CD14-positive monocyte (primary cell): ENCODE measurements at regions not wholly inside any gene's neighbourhood (a gene's known extent, or its start where the extent isn't known, plus 50 kb on each side); places are given as distances from the start of the nearest gene placed in this dataset.

ENCODE experiments used
- DNase-seq, 3 donors: peaks; one replicate each; pipeline ENCODE4 v3.0.0-alpha.2; 2011 to 2022
- H2AFZ ChIP-seq: 2 replicates; pipeline ENCODE4 v1.6.0; 2012; ENCODE audit warnings: mild to moderate bottlenecking, low read depth, low read length, inconsistent platforms; ENCODE audit not compliant: insufficient read depth, poor library complexity, severe bottlenecking
- H3K27ac ChIP-seq, 2 donors: 1 replicate in 1 of 2; 2 replicates in 1 of 2; pipeline ENCODE4 v1.5.1; 2012 to 2013; ENCODE audit warnings: low read length in 2 of 2, control low read depth in 1 of 2, inconsistent platforms in 1 of 2, low read depth in 1 of 2, mild to moderate bottlenecking in 1 of 2
- H3K27me3 ChIP-seq, 2 donors: one replicate each; pipeline versions ENCODE4 v1.6.0 to v1.6.1; 2011 to 2013; ENCODE audit warnings: low read length in 2 of 2; ENCODE audit not compliant: control insufficient read depth in 2 of 2, insufficient read depth in 2 of 2
- H3K36me3 ChIP-seq, 2 donors: replicated peaks in 1 of 2; 1 replicate in 1 of 2; 2 replicates in 1 of 2; pipeline versions ENCODE4 v1.5.1 to v1.6.1; 2012 to 2013; ENCODE audit warnings: low read length in 2 of 2, control low read depth in 1 of 2, inconsistent platforms in 1 of 2, mild to moderate bottlenecking in 1 of 2; ENCODE audit not compliant: insufficient read depth in 2 of 2, control insufficient read depth in 1 of 2
- H3K4me1 ChIP-seq, 2 donors: 1 replicate in 1 of 2; 2 replicates in 1 of 2; pipeline versions ENCODE4 v1.5.1 to v1.6.1; 2012 to 2013; ENCODE audit warnings: low read length in 2 of 2, control low read depth in 1 of 2, inconsistent platforms in 1 of 2, mild to moderate bottlenecking in 1 of 2, moderate library complexity in 1 of 2; ENCODE audit not compliant: insufficient read depth in 2 of 2, control insufficient read depth in 1 of 2
- H3K4me2 ChIP-seq: replicated peaks from 2 replicates; pipeline ENCODE3; 2012; ENCODE audit warnings: low read length, moderate library complexity, mild to moderate bottlenecking; ENCODE audit not compliant: poor library complexity, severe bottlenecking; ENCODE audit errors: extremely low read depth
- H3K4me3 ChIP-seq, 3 experiments: fragments of 200-600 bp in 1 of 3; sonication (generic) in 1 of 3; replicated peaks in 1 of 3; 1 replicate in 2 of 3; 2 replicates in 1 of 3; pipeline ENCODE4 v1.5.1; 2011 to 2013; ENCODE audit warnings: low read length in 3 of 3, mild to moderate bottlenecking in 3 of 3, control low read depth in 2 of 3, low read depth in 2 of 3, inconsistent platforms in 1 of 3, moderate library complexity in 1 of 3
- H3K79me2 ChIP-seq: 2 replicates; pipeline ENCODE4 v1.6.0; 2012; ENCODE audit warnings: mild to moderate bottlenecking, control low read depth, inconsistent platforms, low read length, moderate library complexity; ENCODE audit not compliant: insufficient read depth
- H3K9ac ChIP-seq: 2 replicates; pipeline ENCODE4 v1.6.0; 2017; ENCODE audit warnings: low read length, mild to moderate bottlenecking; ENCODE audit not compliant: insufficient read depth, poor library complexity, severe bottlenecking
- H3K9me3 ChIP-seq, 2 donors: replicated peaks in 1 of 2; 1 replicate in 1 of 2; 2 replicates in 1 of 2; pipeline versions ENCODE4 v1.5.1 to v1.6.1; 2012 to 2013; ENCODE audit warnings: low read length in 2 of 2, control low read depth in 1 of 2; ENCODE audit not compliant: control insufficient read depth in 1 of 2, insufficient read depth in 1 of 2
- H4K20me1 ChIP-seq: 2 replicates; pipeline ENCODE4 v1.6.0; 2012; ENCODE audit warnings: mild to moderate bottlenecking, low read length, control low read depth, moderate library complexity; ENCODE audit not compliant: insufficient read depth
- H3K27ac Mint-ChIP-seq, 7 donors: one replicate each; pipeline ENCODE4 v1.8.0; 2020; ENCODE audit warnings: mild to moderate bottlenecking in 7 of 7, mixed read lengths in 7 of 7, moderate library complexity in 6 of 7, inconsistent platforms in 2 of 7
- H3K27me3 Mint-ChIP-seq, 3 donors: one replicate each; pipeline ENCODE4 v1.8.0; 2021 to 2022; ENCODE audit warnings: low read depth in 3 of 3, mild to moderate bottlenecking in 3 of 3, mixed read lengths in 3 of 3, moderate library complexity in 3 of 3, inconsistent platforms in 1 of 3
- H3K36me3 Mint-ChIP-seq, 2 donors: one replicate each; pipeline ENCODE4 v1.8.0; 2020; ENCODE audit warnings: mixed read lengths in 2 of 2, inconsistent platforms in 1 of 2, mild to moderate bottlenecking in 1 of 2
- H3K4me1 Mint-ChIP-seq: one replicate; pipeline ENCODE4 v1.8.0; 2020; ENCODE audit warnings: mild to moderate bottlenecking, mixed read lengths
- H3K4me3 Mint-ChIP-seq, 2 donors: one replicate each; pipeline ENCODE4 v1.8.0; 2020; ENCODE audit warnings: mild to moderate bottlenecking in 2 of 2, mixed read lengths in 2 of 2, moderate library complexity in 1 of 2
- H3K9me3 Mint-ChIP-seq, 7 donors: one replicate each; pipeline ENCODE4 v1.8.0; 2020 to 2022; ENCODE audit warnings: mixed read lengths in 7 of 7, mild to moderate bottlenecking in 6 of 7, moderate library complexity in 6 of 7, inconsistent platforms in 2 of 7
- CTCF ChIP-seq: fragments of 200-600 bp; IDR thresholded peaks from one replicate; pipeline ENCODE4 v1.8.0; 2022; ENCODE audit warnings: antibody characterized with exemption, mild to moderate bottlenecking
- WGBS: methylation state at CpG from one replicate; pipeline ENCODE4 v1.1.5; 2013; ENCODE audit warnings: missing lambda C conversion rate; ENCODE audit not compliant: insufficient coverage; 5-methylcytosine and 5-hydroxymethylcytosine counted together
- intact Hi-C, 2 donors: fragments of 100-400 bp; cut with micrococcal nuclease; formaldehyde crosslinking; loops; one replicate each; pipeline versions ENCODE4 v1.15.0 to v1.15.1; 2023

- TF ChIP-seq CTCF, result no peak
- Histone ChIP-seq H3K4me3 (no peak overlapping the region), H3K9me3 (no peaks in the 10 kb centered on the region), H3K79me2 (no peaks in the 10 kb centered on the region), H3K27ac (no peak overlapping the region), H3K4me1 (no peaks in the 10 kb centered on the region), H3K4me2 (no peak overlapping the region), H3K36me3 (no peaks in the 10 kb centered on the region), H4K20me1 (no peaks in the 10 kb centered on the region), H3K27me3 (no peaks in the 10 kb centered on the region), H2AFZ (no peak overlapping the region), H3K9ac (no peak overlapping the region)
- Mint-ChIP-seq H3K27ac (no peak overlapping the region), H3K27me3 (no peaks in the 10 kb centered on the region), H3K36me3 (no peaks in the 10 kb centered on the region), H3K9me3 (peaks cover 0 to 3% (median 0%) of the 10 kb centered on the region in 7 donors), H3K4me1 (no peaks in the 10 kb centered on the region), H3K4me3 (no peak overlapping the region)
- intact Hi-C loops, result no loop called here
- WGBS, result no CpG with 5 or more reads among the region's 2 CpGs
- DNase-seq, result no peak
These were observed 1568.6 kb upstream of the PCDH7 start for GRCh38 chr4:29151584-29151983.

GRCh38 chr4:29153642-29154041 lies 1566.5 kb upstream of the PCDH7 start:
- no peaks in the 10 kb centered on the region for H3K79me2 ChIP-seq
- H3K27ac ChIP-seq, result no peak overlapping the region
- no peaks in the 10 kb centered on the region for H3K9me3 ChIP-seq
- H2AFZ ChIP-seq, result no peak overlapping the region
- no peak overlapping the region for H3K9ac ChIP-seq
- Mint-ChIP-seq H3K4me3 (no peak overlapping the region), H3K36me3 (no peaks in the 10 kb centered on the region), H3K27ac (no peak overlapping the region), H3K27me3 (no peaks in the 10 kb centered on the region), H3K4me1 (no peaks in the 10 kb centered on the region), H3K9me3 (peaks cover 0 to 3% (median 0%) of the 10 kb centered on the region in 7 donors)
- intact Hi-C loops, result no loop called here
- no CpG with 5 or more reads among the region's 3 CpGs for WGBS
- no peak for TF ChIP-seq CTCF
- no peaks in the 10 kb centered on the region for H3K36me3 ChIP-seq
- no peaks in the 10 kb centered on the region for H4K20me1 ChIP-seq
- H3K4me2 ChIP-seq, result no peak overlapping the region
- no peaks in the 10 kb centered on the region for H3K27me3 ChIP-seq
- H3K4me3 ChIP-seq, result no peak overlapping the region
- no peaks in the 10 kb centered on the region for H3K4me1 ChIP-seq
- no peak for DNase-seq
